ENCODE measurements at regions not wholly inside any gene's neighbourhood (a gene's known extent, or its start where the extent isn't known, plus 50 kb on each side); places are given as distances from the start of the nearest gene placed in this dataset.

- ChIA-PET POLR2A (no interaction called here), CTCF (interaction anchor here (1.4 to 1.7 kb wide), 2 partner anchors 16 to 147 kb away, joined by 3 to 4 read pairs; no protein-coding TSS in a partner anchor)
- TF ChIP-seq ZNF302 (CRISPR knock-in tag; IDR thresholded peaks at IDR 0.05) (no peak), USF2 (IDR thresholded peaks at IDR 0.05) (no peak), MYC (IDR thresholded peaks at IDR 0.05; ENCODE audit: borderline replicate concordance, low read length) (no peak), CBX8 (IDR thresholded peaks at IDR 0.05) (no peak), ZSCAN20 (CRISPR knock-in tag; IDR thresholded peaks at IDR 0.05) (no peak), RFX5 (IDR thresholded peaks at IDR 0.05) (no peak)
- Histone ChIP-seq H3K4me3 (no peak overlapping the region), H3K4me1 (no peaks in the 10 kb centered on the region), H3K27ac (no peak overlapping the region), H3K9me3 (no peaks in the 10 kb centered on the region), H3K4me2 (no peak overlapping the region)
- ATAC-seq (peak in 1 of 2 experiments; percentile 38; a peak in 1 of 6 replicates), FAIRE-seq (no peak), DNase-seq (ENCODE audit: low read depth in 1 of 2, low spot score in 1 of 2) (no peak)
- WGBS (ENCODE audit: missing lambda C conversion rate) = 39% methylated on average over 11 of the region's 11 CpGs
These were observed 85.4 kb upstream of the GPR6 start for GRCh38 chr6:109892451-109893435.

- FAIRE-seq (no peak), ATAC-seq (no peak)
- CTCF ChIA-PET = interaction anchor here (1.4 kb wide), 1 partner anchor 146 kb away, joined by 4 read pairs; no protein-coding TSS in a partner anchor
These were observed 84.5 kb upstream of the GPR6 start for GRCh38 chr6:109893606-109894005.

DNA sequence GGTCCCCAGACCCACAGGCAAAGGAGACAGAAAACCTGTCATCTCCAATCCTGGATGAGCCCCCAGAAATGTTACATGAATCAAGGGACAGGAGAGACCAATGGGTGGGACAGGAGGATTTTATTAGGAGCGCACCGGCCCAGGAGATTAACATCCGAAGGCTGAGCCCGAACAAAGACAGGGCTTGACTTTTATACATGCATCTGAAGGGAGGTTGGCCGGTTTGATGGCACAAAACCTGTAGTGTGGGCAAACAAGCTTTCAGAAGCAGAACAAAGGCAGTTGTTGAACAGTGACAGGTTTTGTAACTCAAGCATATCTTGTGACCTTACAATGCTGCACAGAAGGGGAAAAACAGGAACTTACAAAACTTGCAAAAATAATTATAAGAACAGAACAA is 83.9 kb upstream of the GPR6 start:
- POLR2A ChIA-PET = no interaction called here
- Histone ChIP-seq H3K4me2 (no peak overlapping the region), H3K9me3 (no peaks in the 10 kb centered on the region), H3K4me3 (no peak overlapping the region), H3K27ac (no peak overlapping the region), H3K4me1 (no peaks in the 10 kb centered on the region)
- 75% methylated on average over 5 of the region's 5 CpGs for WGBS (ENCODE audit: missing lambda C conversion rate)
- no peak for DNase-seq (ENCODE audit: low read depth in 1 of 2, low spot score in 1 of 2)
- CTCF ChIA-PET = no interaction called here
- no peak for FAIRE-seq
- no peak for ATAC-seq
- TF ChIP-seq HEYL (CRISPR knock-in tag; IDR thresholded peaks at IDR 0.05) (no peak), ESRRA (IDR thresholded peaks at IDR 0.05; ENCODE audit: borderline replicate concordance, low read length) (no peak), MAZ (IDR thresholded peaks at IDR 0.05; ENCODE audit: borderline replicate concordance, low read depth, low read length) (no peak), NFE2L2 (conservative IDR thresholded peaks at IDR 0.05; ENCODE audit: low read length) (no peak), MYC (IDR thresholded peaks at IDR 0.05; ENCODE audit: borderline replicate concordance, low read length) (no peak), RARB (CRISPR knock-in tag; IDR thresholded peaks at IDR 0.05) (no peak), ZFP36 (IDR thresholded peaks at IDR 0.05; ENCODE audit: borderline replicate concordance, partially characterized antibody) (no peak), PBX3 (IDR thresholded peaks at IDR 0.05) (no peak), NPAS2 (CRISPR knock-in tag; IDR thresholded peaks at IDR 0.05; ENCODE audit: borderline replicate concordance) (no peak)
- TF ChIP-seq, protein P1, sequence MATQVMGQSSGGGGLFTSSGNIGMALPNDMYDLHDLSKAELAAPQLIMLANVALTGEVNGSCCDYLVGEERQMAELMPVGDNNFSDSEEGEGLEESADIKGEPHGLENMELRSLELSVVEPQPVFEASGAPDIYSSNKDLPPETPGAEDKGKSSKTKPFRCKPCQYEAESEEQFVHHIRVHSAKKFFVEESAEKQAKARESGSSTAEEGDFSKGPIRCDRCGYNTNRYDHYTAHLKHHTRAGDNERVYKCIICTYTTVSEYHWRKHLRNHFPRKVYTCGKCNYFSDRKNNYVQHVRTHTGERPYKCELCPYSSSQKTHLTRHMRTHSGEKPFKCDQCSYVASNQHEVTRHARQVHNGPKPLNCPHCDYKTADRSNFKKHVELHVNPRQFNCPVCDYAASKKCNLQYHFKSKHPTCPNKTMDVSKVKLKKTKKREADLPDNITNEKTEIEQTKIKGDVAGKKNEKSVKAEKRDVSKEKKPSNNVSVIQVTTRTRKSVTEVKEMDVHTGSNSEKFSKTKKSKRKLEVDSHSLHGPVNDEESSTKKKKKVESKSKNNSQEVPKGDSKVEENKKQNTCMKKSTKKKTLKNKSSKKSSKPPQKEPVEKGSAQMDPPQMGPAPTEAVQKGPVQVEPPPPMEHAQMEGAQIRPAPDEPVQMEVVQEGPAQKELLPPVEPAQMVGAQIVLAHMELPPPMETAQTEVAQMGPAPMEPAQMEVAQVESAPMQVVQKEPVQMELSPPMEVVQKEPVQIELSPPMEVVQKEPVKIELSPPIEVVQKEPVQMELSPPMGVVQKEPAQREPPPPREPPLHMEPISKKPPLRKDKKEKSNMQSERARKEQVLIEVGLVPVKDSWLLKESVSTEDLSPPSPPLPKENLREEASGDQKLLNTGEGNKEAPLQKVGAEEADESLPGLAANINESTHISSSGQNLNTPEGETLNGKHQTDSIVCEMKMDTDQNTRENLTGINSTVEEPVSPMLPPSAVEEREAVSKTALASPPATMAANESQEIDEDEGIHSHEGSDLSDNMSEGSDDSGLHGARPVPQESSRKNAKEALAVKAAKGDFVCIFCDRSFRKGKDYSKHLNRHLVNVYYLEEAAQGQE (IDR thresholded peaks at IDR 0.05) = no peak

More at GRCh38 chr6:109893606-109894005, 84.5 kb upstream of the GPR6 start:
- DNase-seq (ENCODE audit: low read depth in 1 of 2, low spot score in 1 of 2) = no peak
- POLR2A ChIA-PET = no interaction called here
- H3K27ac ChIP-seq = no peak overlapping the region
- H3K4me2 ChIP-seq = no peak overlapping the region
- TF ChIP-seq RAD21 (conservative IDR thresholded peaks at IDR 0.05 in 1 of 2, IDR thresholded peaks at IDR 0.05 in 1 of 2) (no peak), USF2 (IDR thresholded peaks at IDR 0.05) (no peak), E2F6 (IDR thresholded peaks at IDR 0.05; ENCODE audit: borderline replicate concordance, low read depth) (no peak), HOXB5 (CRISPR knock-in tag; IDR thresholded peaks at IDR 0.05) (no peak)
- TF ChIP-seq, protein P2, sequence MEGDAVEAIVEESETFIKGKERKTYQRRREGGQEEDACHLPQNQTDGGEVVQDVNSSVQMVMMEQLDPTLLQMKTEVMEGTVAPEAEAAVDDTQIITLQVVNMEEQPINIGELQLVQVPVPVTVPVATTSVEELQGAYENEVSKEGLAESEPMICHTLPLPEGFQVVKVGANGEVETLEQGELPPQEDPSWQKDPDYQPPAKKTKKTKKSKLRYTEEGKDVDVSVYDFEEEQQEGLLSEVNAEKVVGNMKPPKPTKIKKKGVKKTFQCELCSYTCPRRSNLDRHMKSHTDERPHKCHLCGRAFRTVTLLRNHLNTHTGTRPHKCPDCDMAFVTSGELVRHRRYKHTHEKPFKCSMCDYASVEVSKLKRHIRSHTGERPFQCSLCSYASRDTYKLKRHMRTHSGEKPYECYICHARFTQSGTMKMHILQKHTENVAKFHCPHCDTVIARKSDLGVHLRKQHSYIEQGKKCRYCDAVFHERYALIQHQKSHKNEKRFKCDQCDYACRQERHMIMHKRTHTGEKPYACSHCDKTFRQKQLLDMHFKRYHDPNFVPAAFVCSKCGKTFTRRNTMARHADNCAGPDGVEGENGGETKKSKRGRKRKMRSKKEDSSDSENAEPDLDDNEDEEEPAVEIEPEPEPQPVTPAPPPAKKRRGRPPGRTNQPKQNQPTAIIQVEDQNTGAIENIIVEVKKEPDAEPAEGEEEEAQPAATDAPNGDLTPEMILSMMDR (IDR thresholded peaks at IDR 0.05) = no peak
- no peaks in the 10 kb centered on the region for H3K9me3 ChIP-seq
- no peak overlapping the region for H3K4me3 ChIP-seq
- 38% methylated on average over 4 of the region's 4 CpGs for WGBS (ENCODE audit: missing lambda C conversion rate)
- no peaks in the 10 kb centered on the region for H3K4me1 ChIP-seq
